HG03378 (cell line): ENCODE measurements at regions not wholly inside any gene's neighbourhood (a gene's known extent, or its start where the extent isn't known, plus 50 kb on each side); places are given as distances from the start of the nearest gene placed in this dataset.

Experiments
- ATAC-seq: cut with Tn5 transposase; IDR thresholded peaks from one replicate; pipeline ENCODE4 v1.9.1; 2021; ENCODE audit warnings: mild to moderate bottlenecking, moderate library complexity; ENCODE audit not compliant: unreplicated experiment

- ATAC-seq: no peak
These were observed 61.0 kb downstream of the GTPBP8 start for GRCh38 chr3:113051787-113052186.

- no peak for ATAC-seq
These were observed 62.4 kb downstream of the GTPBP8 start for GRCh38 chr3:113053169-113053568.

- ATAC-seq: no peak
These were observed 63.8 kb downstream of the GTPBP8 start for GRCh38 chr3:113054552-113054951.

- no peak for ATAC-seq
These were observed 64.4 kb downstream of the GTPBP8 start for GRCh38 chr3:113055201-113055600.

- no peak for ATAC-seq
These were observed 65.2 kb downstream of the GTPBP8 start for GRCh38 chr3:113055961-113056360.

- ATAC-seq: peak; percentile 88
These were observed 66.3 kb downstream of the GTPBP8 start for GRCh38 chr3:113057117-113057516.

- ATAC-seq: no peak
These were observed 67.4 kb downstream of the GTPBP8 start for GRCh38 chr3:113058188-113058587.

GRCh38 chr3:113062705-113063104 is 71.9 kb downstream of the GTPBP8 start:
- ATAC-seq: no peak

GRCh38 chr3:113063126-113063894 is 72.5 kb downstream of the GTPBP8 start:
- no peak for ATAC-seq

- ATAC-seq: no peak
These were observed 73.4 kb downstream of the GTPBP8 start for GRCh38 chr3:113064183-113064582.

GRCh38 chr3:113065336-113065735 is 74.6 kb downstream of the GTPBP8 start:
- no peak for ATAC-seq

- no peak for ATAC-seq
These were observed 79.4 kb downstream of the GTPBP8 start for GRCh38 chr3:113070072-113070640.

- peak; percentile 99 for ATAC-seq
These were observed 79.9 kb downstream of the GTPBP8 start for GRCh38 chr3:113070681-113071113.

- ATAC-seq: no peak
These were observed 84.8 kb downstream of the GTPBP8 start for GRCh38 chr3:113075588-113075987.

- ATAC-seq: peak; percentile 88
These were observed 88.6 kb downstream of the GTPBP8 start for GRCh38 chr3:113079218-113079961.

- no peak for ATAC-seq
These were observed 94.0 kb downstream of the GTPBP8 start for GRCh38 chr3:113084777-113085176.

GRCh38 chr3:113086560-113087461 is 96.0 kb downstream of the GTPBP8 start:
- no peak for ATAC-seq

GRCh38 chr3:113088616-113089015 is 97.8 kb downstream of the GTPBP8 start:
- ATAC-seq: no peak

GRCh38 chr3:113091417-113091816 is 100.6 kb downstream of the GTPBP8 start:
- ATAC-seq: no peak

GRCh38 chr3:113092746-113093145 is 102.0 kb downstream of the GTPBP8 start:
- no peak for ATAC-seq
